GM18907 (cell line): ENCODE measurements at regions not wholly inside any gene's neighbourhood (a gene's known extent, or its start where the extent isn't known, plus 50 kb on each side); places are given as distances from the start of the nearest gene placed in this dataset.
"Not testable (repeated sequence)": the region's sequence is repeated elsewhere in the genome, so short reads cannot be mapped to it uniquely, and the experiment has no call there.

ENCODE experiments used
- ATAC-seq: cut with Tn5 transposase; IDR thresholded peaks from one replicate; pipeline ENCODE4 v1.9.1; 2021; ENCODE audit warnings: mild to moderate bottlenecking, moderate library complexity; ENCODE audit not compliant: unreplicated experiment

- no peak for ATAC-seq
These were observed 201.8 kb upstream of the AGR3 start for GRCh38 chr7:17083392-17084165.

GRCh38 chr7:17084166-17084475 is 202.3 kb upstream of the AGR3 start:
- ATAC-seq = no peak

- ATAC-seq = no peak
These were observed 203.4 kb upstream of the AGR3 start for GRCh38 chr7:17085186-17085585.

- no peak for ATAC-seq
These were observed 204.6 kb upstream of the AGR3 start for GRCh38 chr7:17086403-17086802.

GRCh38 chr7:17090751-17091150 is 207.7 kb upstream of the AHR start:
- no peak for ATAC-seq

- no peak for ATAC-seq
These were observed 205.0 kb upstream of the AHR start for GRCh38 chr7:17093461-17093860.

GRCh38 chr7:17094963-17095574 is 203.4 kb upstream of the AHR start:
- ATAC-seq = no peak

- no peak for ATAC-seq
These were observed 202.5 kb upstream of the AHR start for GRCh38 chr7:17095931-17096330.

GRCh38 chr7:17097668-17098297 is 200.7 kb upstream of the AHR start:
- peak; percentile 60 for ATAC-seq

DNA sequence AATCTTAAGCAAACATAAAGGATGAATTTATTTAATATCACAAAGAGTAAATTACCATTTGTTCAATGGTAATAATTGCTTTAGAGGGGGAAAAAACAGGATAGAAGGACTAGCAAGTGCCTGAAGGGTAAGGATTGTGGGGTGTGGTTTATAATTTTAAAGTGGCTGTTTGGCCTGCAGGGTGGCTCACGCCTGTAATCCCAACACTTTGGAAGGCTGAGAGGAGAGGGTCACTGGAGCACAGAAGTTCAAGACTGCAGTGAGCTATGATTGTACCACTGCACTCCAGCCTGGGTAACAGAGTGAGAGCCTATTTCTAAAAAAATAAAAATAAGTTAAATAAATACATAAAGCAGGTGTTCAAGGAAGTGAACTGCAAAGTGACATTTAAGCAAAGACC is 199.9 kb upstream of the AHR start:
- no peak for ATAC-seq

DNA sequence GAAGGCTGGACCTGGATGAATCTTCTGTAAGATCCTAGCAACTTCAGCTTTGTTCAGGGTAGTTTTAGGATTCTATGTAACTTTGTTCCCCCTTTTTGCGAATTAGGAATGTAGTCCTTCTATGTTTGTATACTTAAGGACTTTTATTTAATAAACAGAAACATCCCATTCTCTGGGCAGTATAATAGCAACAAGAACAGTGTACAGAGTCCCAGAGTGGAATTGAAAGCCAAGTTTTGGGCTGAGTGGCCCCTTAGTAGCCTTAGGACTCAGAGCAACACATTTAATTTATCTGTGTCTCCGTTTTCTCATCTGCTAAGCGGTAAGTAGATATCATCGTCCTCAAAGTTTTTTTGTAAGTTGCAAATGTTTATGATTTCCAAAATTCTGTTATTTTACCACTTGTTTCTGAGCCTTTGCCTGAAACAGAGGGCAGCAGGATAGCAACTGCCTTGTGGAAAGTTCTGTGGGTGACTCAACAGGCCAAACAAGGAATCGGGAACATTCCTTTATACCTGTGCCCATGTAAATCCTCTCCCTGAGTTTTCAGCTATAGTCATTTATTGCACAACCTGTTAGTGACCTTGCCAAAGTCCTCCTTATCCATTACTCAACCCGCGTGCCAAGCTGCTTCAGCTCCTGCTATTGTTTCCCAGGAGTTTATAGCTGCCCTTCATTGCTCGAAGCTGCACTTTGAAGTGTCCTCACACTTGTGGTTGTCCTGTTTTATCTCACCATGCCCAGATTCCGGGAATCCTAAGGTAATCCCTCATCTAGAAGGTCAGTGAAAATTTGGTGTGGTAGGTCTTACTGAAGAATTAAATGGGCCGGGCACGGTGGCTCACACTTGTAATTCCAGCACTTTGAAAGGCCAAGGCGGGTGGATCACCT is 199.1 kb upstream of the AHR start:
- ATAC-seq = no peak

DNA sequence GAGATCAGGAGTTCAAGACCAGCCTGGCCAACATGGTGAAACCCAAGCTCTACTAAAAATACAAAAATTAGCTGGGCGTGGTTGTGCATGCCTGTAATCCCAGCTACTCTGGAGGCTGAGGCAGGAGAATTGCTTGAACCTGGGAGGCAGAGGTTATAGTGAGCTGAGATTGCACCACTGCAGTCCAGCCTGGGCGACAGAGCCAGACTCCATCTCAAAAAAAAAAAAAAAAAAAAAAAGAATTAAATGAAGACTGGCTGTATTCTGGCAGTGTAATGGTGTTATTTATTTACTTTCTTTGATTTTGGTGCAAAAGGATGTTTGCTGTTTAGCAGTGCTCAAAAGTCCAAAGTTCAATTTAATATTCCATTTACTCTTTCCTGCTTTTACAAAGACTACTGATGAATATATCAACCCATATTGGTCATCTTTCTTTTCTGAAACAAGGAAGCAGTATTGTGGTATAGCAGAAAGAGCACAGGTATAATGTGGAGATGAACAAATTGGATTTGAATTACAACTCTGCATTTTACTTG is 198.4 kb upstream of the AHR start:
- ATAC-seq = not testable (repeated sequence)

DNA sequence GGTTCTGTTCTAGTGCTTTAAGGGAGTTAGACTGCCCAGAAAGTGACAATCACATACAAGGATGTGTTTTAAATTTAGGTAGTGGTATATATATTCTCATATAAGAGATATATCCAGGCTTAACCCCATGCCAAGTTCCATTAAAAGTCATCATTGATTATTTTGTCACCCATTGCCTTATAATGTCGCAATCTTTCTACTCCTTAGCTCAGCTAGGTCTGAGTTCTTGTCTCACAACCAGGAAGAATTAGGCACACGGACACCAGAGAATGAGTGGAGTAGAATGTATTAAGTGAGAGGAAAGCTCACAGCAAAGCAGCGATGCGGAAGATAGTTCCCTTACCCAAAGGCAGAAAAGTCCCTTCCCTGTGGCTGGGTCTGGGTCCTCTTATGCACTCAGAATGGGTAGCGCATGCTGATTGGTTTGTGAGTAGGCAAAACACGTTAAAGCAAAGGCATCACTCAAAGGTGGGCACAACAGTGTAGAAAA is 197.2 kb upstream of the AHR start:
- no peak for ATAC-seq

DNA sequence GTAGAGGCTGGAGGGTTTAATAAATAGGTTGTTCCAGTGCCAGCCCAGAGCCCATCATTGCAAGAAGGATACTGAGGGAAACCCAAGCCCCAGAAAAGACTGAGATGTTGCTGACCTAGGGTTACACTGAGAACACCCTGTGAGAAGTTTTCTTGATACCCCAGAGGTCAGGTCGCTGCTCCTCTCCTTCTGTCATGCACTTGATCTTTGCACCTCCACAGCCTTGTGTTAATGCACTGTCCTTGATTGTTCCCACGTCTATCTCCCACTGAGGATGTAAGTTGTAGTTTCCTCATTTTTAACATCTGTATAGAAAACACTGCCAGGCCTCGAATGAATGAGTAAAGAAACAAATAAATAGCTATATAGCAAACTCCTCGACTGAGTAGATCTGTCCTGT is 195.3 kb upstream of the AHR start:
- ATAC-seq = no peak

- no peak for ATAC-seq
These were observed 194.5 kb upstream of the AHR start for GRCh38 chr7:17103984-17104383.

DNA sequence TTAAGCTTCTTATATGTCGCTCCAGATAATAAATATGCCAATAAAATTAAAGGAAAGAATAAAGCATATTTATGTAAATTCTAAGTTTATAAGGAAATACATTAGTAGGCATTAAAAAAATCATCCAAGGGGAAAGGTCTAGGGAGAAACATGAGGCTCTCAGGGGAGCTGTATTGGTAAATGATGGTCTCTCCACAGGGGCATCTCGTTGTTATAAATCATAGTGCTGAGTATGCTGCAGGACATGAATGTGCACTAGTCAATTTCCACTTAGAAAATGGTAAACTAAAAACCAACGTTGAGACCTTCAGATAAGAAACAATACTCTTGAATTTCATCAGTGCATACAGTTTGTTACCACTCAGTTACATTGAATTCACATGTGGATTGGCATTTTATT is 194.0 kb upstream of the AHR start:
- no peak for ATAC-seq

DNA sequence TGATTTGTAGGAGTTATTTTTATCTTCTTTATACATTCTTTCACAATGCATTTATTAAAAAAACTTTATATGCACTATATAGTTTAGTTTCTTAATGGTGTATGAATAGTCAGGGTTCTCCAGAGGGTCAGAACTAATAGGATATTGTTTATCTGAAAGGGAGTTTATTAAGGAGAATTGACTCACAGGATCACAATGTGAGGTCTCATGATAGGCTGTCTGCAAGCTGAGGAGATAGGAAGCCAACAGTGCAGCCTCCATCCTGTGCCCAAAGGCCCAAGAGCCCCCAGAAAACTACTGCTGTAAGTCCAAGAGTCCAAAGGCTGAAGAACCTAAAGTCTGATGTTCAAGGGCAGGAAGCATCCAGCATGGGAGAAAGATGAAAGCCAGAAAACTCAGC is 192.8 kb upstream of the AHR start:
- no peak for ATAC-seq

DNA sequence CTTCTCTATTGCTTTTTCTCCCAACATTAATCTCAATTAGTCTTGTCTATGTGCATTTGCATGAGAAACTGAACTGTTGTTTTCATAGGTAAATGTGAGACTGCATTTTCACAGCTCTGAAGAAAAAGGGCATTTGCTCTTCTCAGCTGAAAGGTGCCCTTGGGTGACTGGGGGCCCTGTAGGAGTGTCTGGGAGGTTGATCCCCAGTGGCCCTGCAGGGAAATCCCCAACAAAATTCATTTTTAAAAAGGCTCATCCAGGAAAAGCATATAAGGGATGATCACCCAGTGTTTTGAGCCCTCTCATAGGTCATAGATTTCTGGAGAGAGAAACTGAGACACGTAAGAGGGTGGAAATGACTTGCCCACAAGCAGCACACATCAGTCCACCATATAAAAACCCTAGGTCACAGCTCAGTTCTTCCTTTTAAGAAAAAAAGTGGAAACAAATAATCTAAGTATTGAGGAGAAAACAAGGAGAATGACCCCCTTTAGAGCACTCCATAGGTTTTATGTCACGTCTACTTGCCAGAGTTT is 190.3 kb upstream of the AHR start:
- no peak for ATAC-seq

DNA sequence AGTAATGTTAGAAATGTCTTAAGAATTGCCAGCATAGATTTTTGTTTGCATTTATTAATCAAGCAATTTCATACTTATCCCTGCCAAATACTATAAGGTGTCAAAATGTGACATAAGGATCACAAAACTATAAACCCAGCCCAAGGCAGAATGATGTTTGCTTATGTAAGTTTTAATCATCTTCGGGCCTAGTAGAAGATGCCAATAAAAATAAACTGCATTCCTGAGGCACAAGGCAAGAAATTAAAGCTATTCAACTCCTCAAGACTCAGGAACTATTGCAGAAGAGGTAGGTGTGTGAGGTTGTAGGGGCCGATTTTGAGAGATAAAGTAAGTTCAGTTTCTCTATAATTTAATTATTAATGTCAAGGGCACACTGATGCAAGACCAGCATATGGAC is 189.4 kb upstream of the AHR start:
- ATAC-seq = no peak

DNA sequence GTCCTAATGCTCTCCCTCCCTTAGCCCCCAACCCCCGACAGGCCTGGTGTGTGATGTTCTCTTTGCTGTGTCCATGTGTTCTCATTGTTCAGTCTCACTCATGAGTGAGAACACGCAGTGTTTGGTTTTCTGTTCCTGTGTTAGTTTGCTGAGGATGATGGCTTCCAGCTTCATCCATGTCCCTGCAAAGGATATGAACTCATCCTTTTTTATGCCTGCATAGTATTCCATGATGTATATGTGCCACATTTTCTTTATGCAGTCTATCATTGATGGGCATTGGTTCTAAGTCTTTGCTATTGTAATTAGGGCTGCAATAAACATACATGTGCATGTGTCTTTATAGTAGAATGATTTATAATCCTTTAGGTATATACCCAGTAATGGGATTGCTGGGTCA is 184.7 kb upstream of the AHR start:
- ATAC-seq = not testable (repeated sequence)

- ATAC-seq = no peak
These were observed 180.0 kb upstream of the AHR start for GRCh38 chr7:17118412-17118811.
